ENCODE measurements at regions not wholly inside any gene's neighbourhood (a gene's known extent, or its start where the extent isn't known, plus 50 kb on each side); places are given as distances from the start of the nearest gene placed in this dataset.

GRCh38 chr9:28207657-28208056 is 634.4 kb upstream of the C9orf72 start:
- no peak for DNase-seq (ENCODE audit: low spot score)

GRCh38 chr9:28209130-28209529 is 635.8 kb upstream of the C9orf72 start:
- DNase-seq (ENCODE audit: low spot score) = no peak

- no peak for DNase-seq (ENCODE audit: low spot score)
Observed at GRCh38 chr9:28212979-28213378, 639.7 kb upstream of the C9orf72 start.

- no peak for DNase-seq (ENCODE audit: low spot score)
Observed at GRCh38 chr9:28215536-28216299, 642.4 kb upstream of the C9orf72 start.

- no peak for DNase-seq (ENCODE audit: low spot score)
Observed at GRCh38 chr9:28232686-28233085, 659.4 kb upstream of the C9orf72 start.

GRCh38 chr9:28234133-28234893 is 661.0 kb upstream of the C9orf72 start:
- no peak for DNase-seq (ENCODE audit: low spot score)

GRCh38 chr9:28234894-28235277 is 661.6 kb upstream of the C9orf72 start:
- DNase-seq (ENCODE audit: low spot score) = no peak

- no peak for DNase-seq (ENCODE audit: low spot score)
Observed at GRCh38 chr9:28249424-28249823, 676.1 kb upstream of the C9orf72 start.

GRCh38 chr9:28255174-28255573 is 681.9 kb upstream of the C9orf72 start:
- no peak for DNase-seq (ENCODE audit: low spot score)

- DNase-seq (ENCODE audit: low spot score) = no peak
Observed at GRCh38 chr9:28260330-28260729, 687.0 kb upstream of the C9orf72 start.

- DNase-seq (ENCODE audit: low spot score) = no peak
Observed at GRCh38 chr9:28264368-28264767, 691.1 kb upstream of the C9orf72 start.

- DNase-seq (ENCODE audit: low spot score) = no peak
Observed at GRCh38 chr9:28267351-28267750, 694.1 kb upstream of the C9orf72 start.

- DNase-seq (ENCODE audit: low spot score) = no peak
Observed at GRCh38 chr9:28270156-28270555, 696.9 kb upstream of the C9orf72 start.

- DNase-seq (ENCODE audit: low spot score) = no peak
Observed at GRCh38 chr9:28272127-28272526, 698.8 kb upstream of the C9orf72 start.

GRCh38 chr9:28287455-28287854 is 714.2 kb upstream of the C9orf72 start:
- no peak for DNase-seq (ENCODE audit: low spot score)

GRCh38 chr9:28289746-28290145 is 716.5 kb upstream of the C9orf72 start:
- no peak for DNase-seq (ENCODE audit: low spot score)

GRCh38 chr9:28293369-28294090 is 720.2 kb upstream of the C9orf72 start:
- no peak for DNase-seq (ENCODE audit: low spot score)

GRCh38 chr9:28301281-28301680 is 728.0 kb upstream of the C9orf72 start:
- DNase-seq (ENCODE audit: low spot score) = no peak

GRCh38 chr9:28317745-28318144 is 744.5 kb upstream of the C9orf72 start:
- DNase-seq (ENCODE audit: low spot score) = peak; percentile 75

- DNase-seq (ENCODE audit: low spot score) = peak; percentile 86
Observed at GRCh38 chr9:28318515-28318914, 745.2 kb upstream of the C9orf72 start.

GRCh38 chr9:28319981-28320380 is 746.7 kb upstream of the C9orf72 start:
- no peak for DNase-seq (ENCODE audit: low spot score)

- DNase-seq (ENCODE audit: low spot score) = no peak
Observed at GRCh38 chr9:28320616-28321015, 747.3 kb upstream of the C9orf72 start.

- DNase-seq (ENCODE audit: low spot score) = no peak
Observed at GRCh38 chr9:28329323-28329722, 756.0 kb upstream of the C9orf72 start.
